ENCODE measurements at regions not wholly inside any gene's neighbourhood (a gene's known extent, or its start where the extent isn't known, plus 50 kb on each side); places are given as distances from the start of the nearest gene placed in this dataset.

DNA sequence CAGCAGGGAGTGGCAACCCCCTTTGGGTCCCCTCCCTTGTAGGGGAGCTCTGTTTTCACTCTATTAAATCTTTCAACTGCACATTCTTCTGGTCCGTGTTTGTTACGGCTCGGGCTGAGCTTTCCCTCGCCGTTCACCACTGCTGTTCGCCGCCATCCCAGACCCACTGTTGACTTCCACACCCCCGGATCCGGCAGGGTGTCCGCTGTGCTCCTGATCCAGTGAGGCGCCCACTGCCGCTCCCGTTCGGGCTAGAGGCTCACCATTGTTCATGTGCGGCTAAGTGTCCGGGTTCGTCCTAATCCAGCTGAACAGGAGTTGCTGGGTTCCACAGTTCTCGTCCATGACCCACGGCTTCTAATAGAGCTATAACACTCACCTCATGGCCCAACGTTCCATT, 408.1 kb downstream of the KCNJ2 start:
- no peaks in the 10 kb centered on the region for H3K9me3 ChIP-seq
- H3K27me3 ChIP-seq, result no peaks in the 10 kb centered on the region
- no peaks in the 10 kb centered on the region for H3K36me3 ChIP-seq
- no peaks in the 10 kb centered on the region for H3K4me1 ChIP-seq (ENCODE audit: control insufficient read depth in 1 of 2, insufficient read depth in 1 of 2, low read depth in 1 of 2, low read length in 1 of 2)
- TF ChIP-seq, protein P1, sequence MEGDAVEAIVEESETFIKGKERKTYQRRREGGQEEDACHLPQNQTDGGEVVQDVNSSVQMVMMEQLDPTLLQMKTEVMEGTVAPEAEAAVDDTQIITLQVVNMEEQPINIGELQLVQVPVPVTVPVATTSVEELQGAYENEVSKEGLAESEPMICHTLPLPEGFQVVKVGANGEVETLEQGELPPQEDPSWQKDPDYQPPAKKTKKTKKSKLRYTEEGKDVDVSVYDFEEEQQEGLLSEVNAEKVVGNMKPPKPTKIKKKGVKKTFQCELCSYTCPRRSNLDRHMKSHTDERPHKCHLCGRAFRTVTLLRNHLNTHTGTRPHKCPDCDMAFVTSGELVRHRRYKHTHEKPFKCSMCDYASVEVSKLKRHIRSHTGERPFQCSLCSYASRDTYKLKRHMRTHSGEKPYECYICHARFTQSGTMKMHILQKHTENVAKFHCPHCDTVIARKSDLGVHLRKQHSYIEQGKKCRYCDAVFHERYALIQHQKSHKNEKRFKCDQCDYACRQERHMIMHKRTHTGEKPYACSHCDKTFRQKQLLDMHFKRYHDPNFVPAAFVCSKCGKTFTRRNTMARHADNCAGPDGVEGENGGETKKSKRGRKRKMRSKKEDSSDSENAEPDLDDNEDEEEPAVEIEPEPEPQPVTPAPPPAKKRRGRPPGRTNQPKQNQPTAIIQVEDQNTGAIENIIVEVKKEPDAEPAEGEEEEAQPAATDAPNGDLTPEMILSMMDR (IDR thresholded peaks at IDR 0.05), result no peak
- no peak overlapping the region for H3K4me3 ChIP-seq (ENCODE audit: low read depth in 1 of 2, low read length in 1 of 2)
- no peak overlapping the region for H3K27ac ChIP-seq

DNA sequence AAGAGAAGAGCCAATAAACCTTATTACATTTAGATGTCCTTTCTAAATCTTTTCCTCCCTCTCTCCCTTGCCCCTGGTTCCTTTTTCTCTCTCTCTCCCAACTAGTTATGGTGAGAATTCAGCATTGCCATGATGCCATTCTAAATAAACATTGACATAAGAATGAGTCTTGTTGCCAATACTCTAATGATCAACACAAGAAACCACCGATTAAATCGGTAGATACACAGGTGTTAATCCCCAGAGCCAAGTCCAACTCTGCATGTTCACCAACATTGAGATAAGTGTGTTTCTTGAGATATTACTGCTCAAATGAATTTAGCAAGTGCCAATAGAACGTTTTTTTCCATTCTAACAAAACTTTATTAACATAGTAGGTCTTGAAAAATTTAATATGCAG, 412.1 kb downstream of the KCNJ2 start:
- no peak overlapping the region for H3K27ac ChIP-seq
- H3K36me3 ChIP-seq, result no peaks in the 10 kb centered on the region
- TF ChIP-seq, protein P1 (IDR thresholded peaks at IDR 0.05), result no peak
- no peaks in the 10 kb centered on the region for H3K27me3 ChIP-seq
- no peaks in the 10 kb centered on the region for H3K4me1 ChIP-seq (ENCODE audit: control insufficient read depth in 1 of 2, insufficient read depth in 1 of 2, low read depth in 1 of 2, low read length in 1 of 2)
- no peak overlapping the region for H3K4me3 ChIP-seq (ENCODE audit: low read depth in 1 of 2, low read length in 1 of 2)
- H3K9me3 ChIP-seq, result no peaks in the 10 kb centered on the region

DNA sequence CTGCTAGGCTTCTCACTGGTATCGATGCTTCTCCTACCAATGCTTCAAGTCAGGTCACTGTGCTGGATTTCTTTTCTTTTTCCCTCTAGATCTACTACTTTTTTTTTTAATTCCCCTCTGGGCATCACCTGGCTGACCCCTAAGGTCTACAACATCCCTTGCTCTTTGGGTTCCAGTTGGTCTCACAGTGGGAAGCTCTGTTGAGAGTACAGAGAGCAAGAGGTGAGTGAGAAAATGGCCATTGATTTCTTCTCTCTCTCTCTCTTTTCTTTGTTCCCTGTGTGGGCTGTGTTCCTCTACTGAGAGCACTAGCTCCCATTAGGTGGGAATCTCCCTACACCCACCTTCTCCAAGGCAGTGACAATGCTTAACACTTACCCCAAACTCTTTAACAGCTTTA, 413.4 kb downstream of the KCNJ2 start:
- Histone ChIP-seq H3K4me3 (ENCODE audit: low read depth in 1 of 2, low read length in 1 of 2) (no peak overlapping the region), H3K9me3 (no peaks in the 10 kb centered on the region), H3K4me1 (ENCODE audit: control insufficient read depth in 1 of 2, insufficient read depth in 1 of 2, low read depth in 1 of 2, low read length in 1 of 2) (no peaks in the 10 kb centered on the region), H3K27me3 (no peaks in the 10 kb centered on the region), H3K27ac (no peak overlapping the region), H3K36me3 (no peaks in the 10 kb centered on the region)
- TF ChIP-seq, protein P1 (IDR thresholded peaks at IDR 0.05), result no peak

DNA sequence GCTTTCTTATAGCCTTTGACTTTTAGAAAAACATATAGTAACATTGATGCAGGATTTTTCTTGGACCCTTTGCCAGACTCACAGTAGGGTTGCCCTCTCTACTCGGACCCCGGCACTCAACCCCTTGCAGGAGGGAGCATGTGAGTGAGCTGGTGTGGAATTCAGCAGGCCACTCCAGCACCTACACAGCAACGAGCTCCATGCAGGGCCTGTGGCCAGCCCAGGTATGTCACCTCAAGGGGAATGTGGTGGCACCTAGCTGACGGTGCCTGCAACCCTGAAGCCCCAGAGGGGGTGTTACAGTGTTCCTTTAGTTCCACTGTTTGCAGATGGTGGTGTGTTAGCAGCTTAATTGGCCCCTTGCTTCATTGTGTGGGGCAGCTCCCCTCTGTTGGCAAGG, 414.9 kb downstream of the KCNJ2 start:
- Histone ChIP-seq H3K36me3 (no peaks in the 10 kb centered on the region), H3K27me3 (no peaks in the 10 kb centered on the region), H3K27ac (no peak overlapping the region), H3K4me1 (ENCODE audit: control insufficient read depth in 1 of 2, insufficient read depth in 1 of 2, low read depth in 1 of 2, low read length in 1 of 2) (no peaks in the 10 kb centered on the region), H3K4me3 (ENCODE audit: low read depth in 1 of 2, low read length in 1 of 2) (no peak overlapping the region), H3K9me3 (no peaks in the 10 kb centered on the region)
- TF ChIP-seq, protein P1 (IDR thresholded peaks at IDR 0.05), result no peak

DNA sequence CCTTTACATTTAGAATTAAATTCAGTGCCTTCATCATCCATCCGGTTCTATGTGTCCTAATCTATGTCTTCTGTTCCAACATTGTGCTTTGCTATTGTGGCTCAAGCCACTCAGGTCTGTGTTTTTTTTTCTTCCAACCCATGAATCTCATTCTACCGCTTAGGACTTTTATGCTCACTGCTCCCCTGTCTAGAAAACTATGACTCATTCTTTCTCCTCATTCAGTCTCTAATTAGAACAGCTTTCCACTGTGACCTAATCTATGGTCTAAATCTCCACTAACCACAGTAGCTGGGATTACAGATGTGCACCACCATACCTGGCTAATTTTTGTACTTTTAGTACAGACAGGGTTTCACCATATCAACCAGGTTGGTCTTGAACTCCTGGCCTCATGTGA, 418.7 kb downstream of the KCNJ2 start:
- no peak overlapping the region for H3K27ac ChIP-seq
- H3K4me1 ChIP-seq (ENCODE audit: control insufficient read depth in 1 of 2, insufficient read depth in 1 of 2, low read depth in 1 of 2, low read length in 1 of 2), result no peaks in the 10 kb centered on the region
- H3K27me3 ChIP-seq, result no peaks in the 10 kb centered on the region
- TF ChIP-seq, protein P1 (IDR thresholded peaks at IDR 0.05), result no peak
- H3K4me3 ChIP-seq (ENCODE audit: low read depth in 1 of 2, low read length in 1 of 2), result no peak overlapping the region
- H3K36me3 ChIP-seq, result no peaks in the 10 kb centered on the region
- no peaks in the 10 kb centered on the region for H3K9me3 ChIP-seq

GRCh38 chr17:70597774-70598173, 428.4 kb downstream of the KCNJ2 start:
- no peak overlapping the region for H3K27ac ChIP-seq
- H3K27me3 ChIP-seq, result no peaks in the 10 kb centered on the region
- no peaks in the 10 kb centered on the region for H3K4me1 ChIP-seq (ENCODE audit: control insufficient read depth in 1 of 2, insufficient read depth in 1 of 2, low read depth in 1 of 2, low read length in 1 of 2)
- no peak overlapping the region for H3K4me3 ChIP-seq (ENCODE audit: low read depth in 1 of 2, low read length in 1 of 2)
- no peaks in the 10 kb centered on the region for H3K36me3 ChIP-seq
- TF ChIP-seq, protein P1 (IDR thresholded peaks at IDR 0.05), result no peak
- H3K9me3 ChIP-seq, result no peaks in the 10 kb centered on the region
